Globus pallidus (tissue), 1 donor: ENCODE measurements at regions not wholly inside any gene's neighbourhood (a gene's known extent, or its start where the extent isn't known, plus 50 kb on each side); places are given as distances from the start of the nearest gene placed in this dataset.
"Not testable (repeated sequence)": the region's sequence is repeated elsewhere in the genome, so short reads cannot be mapped to it uniquely, and the experiment has no call there.

Source experiments
- DNase-seq: peaks from one replicate; pipeline ENCODE4 v3.0.0-alpha.2; 2015; ENCODE audit warnings: low spot score

GRCh38 chr7:9919-10318, 182.5 kb upstream of the FAM20C start:
- DNase-seq: not testable (repeated sequence)

DNA sequence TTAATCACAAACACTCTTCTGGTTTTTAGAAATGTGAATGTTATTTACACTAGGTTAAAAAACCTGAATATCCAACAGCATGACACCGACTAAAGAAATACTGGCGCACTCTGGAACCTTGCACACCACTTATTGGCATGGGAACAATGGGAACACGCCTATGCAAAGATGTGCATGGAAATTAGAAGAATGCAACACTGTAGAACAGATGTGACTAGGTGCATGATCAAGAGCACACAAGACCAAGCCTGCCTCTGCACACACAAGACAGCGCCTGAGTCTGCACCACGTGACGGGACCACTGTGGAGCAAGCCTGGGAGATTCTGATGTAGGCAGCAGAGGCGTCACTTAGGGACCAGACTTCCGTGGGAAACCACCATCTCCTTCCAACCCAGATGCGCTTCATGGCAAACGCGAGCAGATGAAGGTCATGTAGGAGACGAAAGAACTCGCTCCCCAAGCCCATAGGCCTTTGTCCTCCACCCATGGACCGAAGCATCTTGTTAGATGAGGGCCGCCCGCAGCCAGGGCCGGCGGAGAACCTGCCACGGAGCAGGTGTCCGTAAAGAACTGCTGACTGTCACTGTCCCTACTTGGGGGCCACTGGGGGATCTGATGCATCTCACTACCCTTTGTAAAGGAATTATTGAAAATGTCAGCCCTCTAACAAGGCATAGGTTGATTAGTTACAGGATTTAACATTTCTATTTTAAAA, 159.6 kb upstream of the FAM20C start:
- DNase-seq: not testable (repeated sequence)

GRCh38 chr7:35121-35541, 157.2 kb upstream of the FAM20C start:
- DNase-seq: not testable (repeated sequence)

DNA sequence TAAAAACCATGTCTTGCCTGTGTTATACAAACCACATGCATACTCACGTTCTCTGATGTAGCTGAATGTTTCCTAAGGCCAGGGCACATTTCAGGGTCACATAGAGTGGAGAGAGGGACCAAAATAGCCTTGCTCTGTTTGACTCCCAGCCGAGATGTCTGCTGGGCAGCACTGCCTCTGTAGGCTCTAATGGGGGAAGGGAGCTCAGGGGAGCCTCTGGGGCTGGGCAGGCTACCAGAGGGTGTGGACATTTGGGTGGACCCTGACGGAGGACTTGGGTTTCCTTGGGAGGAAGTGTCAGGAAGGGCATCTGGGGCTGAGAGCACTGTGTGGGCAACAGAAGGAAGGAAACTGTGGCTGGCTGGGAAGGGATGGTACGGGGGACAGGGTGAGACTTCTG, 155.8 kb upstream of the FAM20C start:
- not testable (repeated sequence) for DNase-seq

DNA sequence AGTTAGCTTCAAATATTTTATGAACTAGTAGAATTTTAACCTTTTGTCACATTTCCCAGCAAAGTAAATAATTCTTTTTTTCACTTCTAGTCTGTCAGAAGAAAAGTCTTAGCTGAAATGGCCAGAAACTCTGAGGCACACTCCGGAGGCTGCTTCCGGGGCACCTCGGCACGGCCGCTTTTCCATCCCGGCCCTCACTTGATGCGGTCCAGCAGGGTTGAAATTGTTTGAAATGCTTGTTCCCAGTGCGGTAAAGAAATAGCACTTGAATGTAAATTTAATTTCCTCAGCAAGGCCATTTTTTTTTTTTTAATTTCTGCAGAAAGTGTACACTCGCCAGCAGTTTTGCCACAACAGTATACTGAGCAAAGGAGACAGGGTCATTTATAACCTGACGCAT, 154.7 kb upstream of the FAM20C start:
- DNase-seq: not testable (repeated sequence)

GRCh38 chr7:38444-38843, 153.9 kb upstream of the FAM20C start:
- DNase-seq: not testable (repeated sequence)

GRCh38 chr7:39984-40740, 152.2 kb upstream of the FAM20C start:
- not testable (repeated sequence) for DNase-seq

- no peak for DNase-seq
Observed at GRCh38 chr7:40799-41750, 151.3 kb upstream of the FAM20C start.

DNA sequence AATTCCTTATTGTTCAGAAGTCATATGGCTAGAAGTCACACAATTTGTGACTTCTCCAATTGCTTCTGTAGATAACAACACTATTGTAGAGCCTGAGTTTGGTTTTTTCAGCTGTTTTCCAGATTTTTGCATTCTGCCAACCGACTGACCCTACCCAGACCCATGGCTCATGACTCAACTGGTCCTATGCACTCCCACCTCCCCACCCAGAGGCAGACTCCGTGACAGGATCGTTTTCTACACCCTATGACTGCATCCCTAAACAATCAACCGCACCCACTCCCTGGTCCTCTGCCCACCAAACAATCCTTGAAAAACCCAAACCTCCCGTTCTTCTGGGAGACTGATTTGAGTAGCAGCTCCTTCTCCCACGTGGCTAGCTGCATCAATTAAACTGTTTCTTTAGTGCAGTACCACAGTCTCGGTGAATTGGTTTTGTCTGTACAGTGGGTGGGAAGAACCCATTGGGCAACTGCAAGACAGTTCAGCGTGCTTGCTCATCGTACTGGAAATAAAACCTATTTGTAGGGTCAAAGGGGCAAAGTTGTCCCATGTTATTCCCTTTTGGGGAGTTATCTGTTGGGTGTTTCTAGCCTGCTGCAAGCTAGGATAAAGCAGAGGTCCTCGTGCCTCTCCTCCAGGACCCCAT, 150.3 kb upstream of the FAM20C start:
- no peak for DNase-seq

- no peak for DNase-seq
Observed at GRCh38 chr7:43791-44540, 148.4 kb upstream of the FAM20C start.

DNA sequence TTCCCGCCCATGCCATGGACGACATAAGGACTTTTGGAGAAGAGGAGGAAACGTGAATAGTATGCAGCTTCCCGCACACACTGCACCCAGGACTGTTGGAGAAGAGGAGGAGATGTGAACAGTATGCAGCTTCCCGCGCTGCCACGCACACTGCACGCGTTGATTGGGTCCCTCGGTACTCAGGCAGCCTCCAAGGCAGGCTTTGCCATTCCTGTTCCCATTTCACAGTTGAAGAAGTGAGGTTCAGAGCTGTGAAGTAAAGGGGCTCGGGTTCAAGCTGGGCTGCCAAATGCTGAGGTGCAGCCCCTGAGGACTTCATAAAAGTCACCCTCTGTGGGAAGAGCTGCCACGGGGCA, 147.9 kb upstream of the FAM20C start:
- no peak for DNase-seq

- no peak for DNase-seq
Observed at GRCh38 chr7:45106-46090, 147.0 kb upstream of the FAM20C start.

DNA sequence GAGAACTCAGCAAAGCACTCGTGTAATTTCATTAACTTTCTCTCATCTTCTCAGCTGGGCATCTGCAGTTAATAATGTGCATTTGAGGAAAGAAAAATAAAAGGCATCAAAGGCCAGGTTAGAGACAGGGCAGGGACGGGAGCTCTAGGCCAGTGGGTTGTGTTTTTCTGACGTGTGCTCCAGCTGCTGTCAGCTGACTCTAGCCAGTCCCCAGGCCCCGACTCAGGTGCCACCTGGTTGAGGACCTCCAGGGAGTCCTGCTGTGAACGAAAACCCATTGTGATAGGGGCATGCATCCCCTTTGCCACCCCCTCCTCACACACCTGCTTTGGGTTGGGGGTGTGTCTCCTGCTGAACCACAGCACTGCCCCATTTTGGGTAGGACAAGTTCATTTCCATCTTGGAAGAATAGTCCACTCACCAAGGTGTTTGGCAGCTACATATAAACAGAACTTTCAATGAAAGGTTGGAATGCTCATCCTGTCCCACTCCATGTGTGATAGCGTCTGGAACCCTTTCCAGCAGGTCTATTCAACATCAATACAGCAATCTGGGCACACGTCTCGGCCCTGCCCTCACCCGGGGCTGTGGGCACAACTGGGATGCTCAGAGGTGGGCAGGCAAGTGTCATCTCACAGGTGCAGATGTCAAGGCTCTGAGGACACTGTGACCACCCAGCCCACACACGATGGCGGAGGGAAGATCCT, 146.1 kb upstream of the FAM20C start:
- no peak for DNase-seq

DNA sequence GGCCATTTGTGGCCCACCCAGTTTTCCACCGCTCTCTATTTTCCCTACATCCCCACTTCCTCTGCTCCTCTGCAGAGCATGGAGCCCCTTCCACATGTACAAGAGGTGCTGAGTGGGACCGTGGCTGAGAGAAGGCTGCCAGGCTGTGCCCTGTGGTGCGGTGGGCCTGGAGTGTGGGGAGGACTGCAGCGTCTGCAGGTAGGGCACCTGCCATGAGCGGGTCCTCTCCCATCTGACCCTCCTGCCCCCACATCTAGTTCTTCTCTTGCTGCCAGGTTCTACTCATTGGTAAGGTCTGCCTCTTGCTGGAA, 145.6 kb upstream of the FAM20C start:
- no peak for DNase-seq

DNA sequence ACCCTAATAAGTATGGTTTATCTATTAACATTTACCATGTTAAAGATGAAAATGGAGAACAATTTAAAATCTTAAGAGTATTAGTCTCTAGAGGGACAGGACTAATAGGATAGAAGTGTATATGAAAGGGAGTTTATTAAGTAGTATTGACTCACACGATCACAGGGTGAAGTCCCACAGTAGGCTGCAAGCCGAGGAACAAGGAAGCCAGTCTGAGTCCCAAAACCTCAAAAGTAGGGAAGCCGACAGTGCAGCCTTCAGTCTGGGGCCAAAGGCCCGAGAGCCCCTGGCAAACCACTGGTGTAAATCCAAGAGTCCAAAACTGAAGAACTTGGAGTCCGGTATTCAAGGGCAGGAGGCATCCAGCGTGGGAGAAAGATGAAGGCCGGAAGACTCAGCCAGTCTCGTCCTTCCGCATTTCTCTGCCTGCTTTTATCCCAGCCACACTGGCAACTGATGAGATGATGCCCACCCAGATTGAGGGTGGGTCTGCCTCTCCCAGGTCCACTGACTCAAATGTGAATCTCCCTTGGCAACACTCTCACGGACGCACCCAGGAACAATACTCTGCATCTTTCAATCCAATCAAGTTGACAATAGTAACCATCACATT, 140.8 kb upstream of the FAM20C start:
- no peak for DNase-seq

- DNase-seq: no peak
Observed at GRCh38 chr7:52100-52499, 140.3 kb upstream of the FAM20C start.

- no peak for DNase-seq
Observed at GRCh38 chr7:53531-53930, 138.8 kb upstream of the FAM20C start.

DNA sequence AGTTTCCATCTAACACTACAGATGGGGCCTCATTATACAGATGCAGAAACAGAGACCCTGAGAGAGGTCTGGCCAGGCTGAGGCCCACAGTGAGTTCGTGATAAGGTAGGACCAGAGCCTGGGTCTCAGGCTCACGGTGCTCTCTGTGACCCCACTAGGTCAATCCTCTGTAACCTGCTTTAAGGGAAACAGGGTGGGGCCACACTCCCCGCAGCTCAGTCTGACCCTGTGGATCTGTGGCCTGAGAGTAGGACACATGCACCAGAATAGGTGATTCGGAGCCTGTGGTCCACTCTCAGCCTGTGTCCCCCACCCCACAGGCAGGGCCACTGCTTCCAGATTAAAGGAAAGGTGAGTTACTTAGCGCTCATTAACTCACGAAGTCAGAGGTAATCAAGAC, 137.8 kb upstream of the FAM20C start:
- no peak for DNase-seq

- DNase-seq: no peak
Observed at GRCh38 chr7:55690-56248, 136.6 kb upstream of the FAM20C start.
